Smooth muscle cell of the brain vasculature (primary cell): ENCODE measurements at regions not wholly inside any gene's neighbourhood (a gene's known extent, or its start where the extent isn't known, plus 50 kb on each side); places are given as distances from the start of the nearest gene placed in this dataset.
"Not testable (repeated sequence)": the region's sequence is repeated elsewhere in the genome, so short reads cannot be mapped to it uniquely, and the experiment has no call there.

Source experiments
- DNase-seq: peaks from one replicate; pipeline ENCODE4 v3.0.0-alpha.2; 2012; ENCODE audit warnings: low read depth, low spot score

DNA sequence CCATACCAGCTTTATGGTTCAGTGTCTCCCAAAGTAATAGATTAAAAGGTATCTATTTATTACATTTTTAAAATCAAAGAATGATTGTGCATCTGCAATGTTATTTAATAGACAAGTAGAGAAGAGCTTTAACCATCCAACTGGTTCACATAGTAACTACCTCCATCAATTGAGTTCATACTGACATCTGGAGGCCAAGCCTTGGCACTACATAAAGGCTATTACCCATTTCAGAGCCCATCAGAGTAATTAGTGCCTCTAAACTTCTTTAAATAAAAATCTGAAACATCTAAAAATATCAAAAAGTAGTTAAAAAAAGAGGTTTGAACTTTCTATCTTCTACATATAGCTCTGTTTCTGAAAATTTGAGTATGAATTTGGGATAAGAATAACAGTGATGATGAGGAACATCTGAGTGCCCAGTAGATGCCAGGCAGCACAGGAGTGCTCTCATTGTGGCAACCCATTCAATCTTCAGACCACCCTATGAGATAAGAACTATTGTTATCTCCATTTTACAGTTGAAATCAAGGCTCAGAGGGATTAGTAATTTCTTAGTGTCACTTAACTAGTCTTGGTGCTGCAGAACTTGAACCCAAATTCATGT lies 132.9 kb upstream of the DAAM1 start:
- DNase-seq, result peak; percentile 26

- DNase-seq, result no peak
Observed at GRCh38 chr14:59057551-59057950, 130.9 kb upstream of the DAAM1 start.

- not testable (repeated sequence) for DNase-seq
Observed at GRCh38 chr14:59058776-59059175, 129.7 kb upstream of the DAAM1 start.

- DNase-seq, result no peak
Observed at GRCh38 chr14:59060841-59061240, 127.6 kb upstream of the DAAM1 start.

DNA sequence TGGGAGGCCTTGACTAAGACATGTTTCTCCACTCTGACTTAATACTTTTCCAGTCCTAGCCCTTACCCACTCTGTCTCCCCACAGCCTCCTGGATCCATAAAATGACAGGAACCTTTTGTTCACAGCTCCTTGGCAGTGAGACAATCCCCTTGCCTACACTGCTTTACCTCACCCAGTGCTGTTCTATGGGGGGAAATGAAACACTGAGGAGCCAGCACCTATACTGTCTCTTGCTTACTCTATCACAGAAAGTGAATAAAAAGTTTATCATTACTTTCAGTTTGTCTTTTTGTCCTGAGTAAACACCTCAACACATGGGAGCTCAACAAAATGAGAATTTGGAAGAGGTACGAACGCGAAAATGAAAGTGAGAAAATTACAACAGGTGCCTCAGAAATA lies 127.2 kb upstream of the DAAM1 start:
- no peak for DNase-seq

DNA sequence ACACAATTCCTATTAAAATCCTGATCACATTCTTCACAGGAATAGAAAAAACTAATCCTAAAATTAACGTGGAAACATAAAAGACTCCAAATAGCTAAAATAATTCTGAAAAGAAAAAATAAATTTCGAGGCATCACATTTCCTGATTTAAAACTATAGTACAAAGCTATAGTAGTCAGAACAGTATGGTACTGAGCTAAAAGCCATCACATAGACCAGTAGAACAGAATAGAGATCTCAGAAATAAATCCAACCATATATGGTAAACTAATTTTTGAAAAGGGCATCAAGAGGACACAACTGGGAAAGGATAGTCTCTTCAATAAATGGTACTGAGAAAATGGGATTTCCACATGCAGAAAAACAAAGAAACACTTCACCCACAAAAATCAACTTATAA lies 125.2 kb upstream of the DAAM1 start:
- no peak for DNase-seq

DNA sequence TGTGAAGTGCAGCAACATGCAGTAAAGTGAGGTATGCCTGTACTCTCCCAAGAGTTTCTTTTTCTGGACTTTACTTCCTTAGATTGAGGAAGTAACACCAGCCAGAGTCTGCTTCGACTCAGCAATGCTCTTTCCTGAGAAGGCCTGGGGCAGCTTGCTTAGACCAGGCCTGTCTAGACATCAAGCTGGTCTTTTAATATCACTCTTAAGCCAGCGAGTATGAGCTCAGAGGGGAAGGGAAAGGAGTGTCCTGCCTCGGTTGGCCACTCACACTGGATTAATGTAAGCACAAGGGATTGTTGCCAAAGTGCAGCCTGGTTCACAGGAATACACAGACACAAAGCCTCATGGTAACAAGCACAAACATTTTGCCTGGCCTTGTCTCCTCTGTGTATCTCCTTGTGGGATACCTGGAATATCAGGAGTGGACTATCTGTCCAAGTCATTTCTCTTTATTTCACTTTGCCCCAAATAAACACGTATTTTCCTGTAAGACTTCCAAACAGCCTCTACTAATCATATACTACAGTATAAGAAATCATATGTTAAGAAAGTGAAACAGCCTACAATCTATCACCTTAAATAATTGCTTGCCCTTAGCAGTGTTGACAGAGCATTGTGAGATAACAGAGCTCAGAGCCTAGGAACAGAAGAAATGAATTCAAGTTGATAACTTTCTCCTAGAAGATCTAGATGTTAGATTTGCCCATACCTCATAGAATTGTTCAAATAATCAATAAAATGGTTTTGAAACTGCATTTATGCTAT lies 121.2 kb upstream of the DAAM1 start:
- no peak for DNase-seq

- DNase-seq, result no peak
Observed at GRCh38 chr14:59069163-59069854, 119.2 kb upstream of the DAAM1 start.

- no peak for DNase-seq
Observed at GRCh38 chr14:59075506-59075905, 113.0 kb upstream of the DAAM1 start.

GRCh38 chr14:59081720-59082119 lies 106.7 kb upstream of the DAAM1 start:
- DNase-seq, result no peak

DNA sequence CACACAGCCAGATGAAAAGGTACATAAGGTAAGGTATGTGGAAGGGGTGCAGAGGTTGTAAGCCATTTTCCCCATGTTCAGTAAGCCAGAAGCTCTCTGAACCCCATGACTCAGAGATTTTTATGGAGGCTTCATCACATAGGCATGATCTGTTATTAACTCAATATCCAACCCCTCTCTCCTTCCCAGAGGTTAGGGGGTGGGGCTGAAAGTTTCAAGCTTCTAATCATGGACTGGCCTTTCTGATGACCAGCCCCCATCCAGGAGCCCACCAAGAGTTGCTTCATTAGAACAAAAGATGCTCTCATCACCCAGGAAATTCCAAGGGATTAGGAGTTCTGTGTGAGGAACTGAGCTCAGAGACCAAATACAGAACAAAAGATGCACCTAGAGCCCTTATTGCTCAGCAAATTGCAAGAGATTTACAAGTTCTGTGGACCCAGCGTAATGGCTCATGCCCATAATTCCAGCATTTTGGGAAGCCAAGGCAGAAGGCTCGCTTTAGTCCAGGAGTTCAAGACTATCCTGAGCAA lies 103.2 kb upstream of the DAAM1 start:
- no peak for DNase-seq

GRCh38 chr14:59086241-59086882 lies 102.1 kb upstream of the DAAM1 start:
- DNase-seq, result no peak

DNA sequence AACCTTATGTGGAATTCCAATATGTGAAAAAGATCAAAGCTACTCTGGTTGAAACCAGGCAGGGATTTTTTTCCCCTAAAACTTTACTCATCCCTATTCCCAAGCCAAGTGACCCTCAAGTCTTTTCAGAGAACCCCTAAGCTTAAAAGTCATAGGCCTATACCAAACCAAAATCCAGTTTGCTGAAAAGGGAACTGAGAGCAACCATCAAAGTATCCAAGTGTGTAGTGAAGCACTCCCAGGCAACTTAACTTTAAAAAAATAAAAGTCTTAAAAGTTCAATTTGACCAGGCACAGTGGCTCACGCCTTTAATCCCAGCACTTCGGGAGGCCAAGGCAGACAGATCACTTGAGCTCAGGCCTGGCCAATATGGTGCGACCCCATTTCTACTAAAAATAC lies 101.2 kb upstream of the DAAM1 start:
- no peak for DNase-seq

DNA sequence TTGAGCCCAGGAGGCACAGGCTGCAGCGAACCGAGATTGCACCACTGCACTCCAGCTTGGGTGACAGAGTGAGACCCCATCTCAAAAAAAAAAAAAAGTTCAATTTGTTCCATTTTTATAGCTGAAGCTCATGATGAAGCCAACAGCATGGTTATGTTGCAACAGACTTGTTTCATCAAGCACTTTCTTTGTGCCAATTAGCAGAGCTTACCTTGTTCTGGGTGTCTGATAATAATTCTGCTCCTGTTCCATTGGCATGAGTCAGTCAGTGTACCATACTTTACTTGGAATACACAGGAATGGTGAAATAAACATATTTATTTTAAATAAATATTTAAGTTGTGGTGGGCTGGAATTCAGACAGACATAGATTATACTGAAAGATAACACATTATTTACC lies 100.8 kb upstream of the DAAM1 start:
- DNase-seq, result no peak

GRCh38 chr14:59090572-59090971 lies 97.9 kb upstream of the DAAM1 start:
- no peak for DNase-seq

DNA sequence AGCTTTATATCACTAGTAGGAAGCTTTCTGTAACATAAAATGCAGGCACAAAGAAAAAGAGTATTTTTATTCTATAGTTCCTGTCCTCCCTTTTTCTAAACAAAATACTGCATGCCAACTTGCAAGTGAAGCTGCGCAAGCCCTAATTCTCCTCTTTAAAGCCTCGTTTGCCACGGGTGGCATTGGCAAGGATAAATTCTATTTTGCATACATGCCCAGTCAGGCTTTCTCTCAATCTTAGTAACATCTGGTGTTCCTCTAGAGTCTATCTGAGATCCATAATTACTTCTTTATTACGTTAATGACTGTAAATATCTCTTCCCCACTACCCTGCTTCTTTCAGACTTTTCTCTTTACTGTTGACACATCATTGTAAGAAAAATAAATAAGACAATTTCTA lies 97.1 kb upstream of the DAAM1 start:
- no peak for DNase-seq

- no peak for DNase-seq
Observed at GRCh38 chr14:59091976-59092375, 96.5 kb upstream of the DAAM1 start.

- DNase-seq, result no peak
Observed at GRCh38 chr14:59093902-59094301, 94.6 kb upstream of the DAAM1 start.

DNA sequence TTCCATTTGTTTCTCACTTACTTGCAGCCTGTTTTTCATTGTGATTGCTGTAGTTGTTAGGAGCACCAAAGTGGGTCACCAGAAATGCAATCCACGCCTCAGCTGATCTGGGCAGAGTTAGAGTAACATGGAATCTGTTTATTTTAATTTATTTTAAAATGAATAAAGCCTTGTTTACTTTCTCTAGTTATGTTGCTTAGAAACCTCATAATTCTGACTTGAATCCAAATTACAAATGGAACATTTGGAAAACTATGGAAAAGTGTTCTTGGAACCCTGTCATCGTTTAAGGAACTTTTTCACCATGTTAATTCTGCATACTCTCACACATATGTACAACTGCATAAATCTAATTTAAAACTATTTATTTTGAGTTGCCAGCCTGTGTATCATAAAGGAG lies 92.2 kb upstream of the DAAM1 start:
- DNase-seq, result no peak

DNA sequence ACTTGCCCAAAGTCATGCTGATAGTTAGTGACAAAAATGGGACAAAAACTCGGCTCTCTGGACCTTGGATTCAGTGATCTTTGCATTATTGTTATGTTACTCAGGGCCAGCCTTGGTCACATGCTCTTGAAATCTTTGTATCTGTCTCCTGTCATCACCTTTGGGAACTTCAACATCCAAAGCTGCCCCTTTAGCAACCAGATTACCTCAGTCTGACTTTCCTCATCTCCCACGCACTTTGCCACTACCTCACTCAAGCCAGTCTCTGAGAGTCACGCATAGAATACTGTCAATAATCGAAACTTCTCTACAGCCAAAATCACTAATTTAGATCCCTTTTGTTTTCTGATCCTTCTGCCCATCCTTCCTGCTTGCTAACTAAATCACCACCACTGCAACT lies 90.8 kb upstream of the DAAM1 start:
- no peak for DNase-seq

GRCh38 chr14:59098377-59098776 lies 90.1 kb upstream of the DAAM1 start:
- no peak for DNase-seq

GRCh38 chr14:59100205-59100604 lies 88.3 kb upstream of the DAAM1 start:
- no peak for DNase-seq
